HepG2 (cell line): ENCODE measurements at regions not wholly inside any gene's neighbourhood (a gene's known extent, or its start where the extent isn't known, plus 50 kb on each side); places are given as distances from the start of the nearest gene placed in this dataset.

Experiments
- ATAC-seq: fragments of 200-7000 bp; cut with Tn5 transposase; 3 replicates; pipeline ENCODE4 v1.9.1; 2020; ENCODE audit warnings: mild to moderate bottlenecking, moderate library complexity
- BruUV-seq: library from RNA; stranded (reverse); fragments of 400-500 nt; replicated peaks from 2 replicates; lab custom pipeline; 2021; lab: Mats Ljungman, UMichigan
- CTCF ChIA-PET: fragments of 300-600 bp; formaldehyde crosslinking; extraction: SDS; loops from one replicate; lab custom pipeline; 2021; ENCODE audit warnings: low total read pairs, inconsistent platforms, low intra/inter-chr PET ratio; lab: Yijun Ruan, JAX
- POLR2A ChIA-PET: fragments of 350-600 bp; sonication (Branson Sonifier 250); formaldehyde crosslinking; loops from one replicate; lab custom pipeline; 2020; ENCODE audit warnings: antibody characterized with exemption, inconsistent platforms; lab: Yijun Ruan, JAX
- DNase-seq: peaks from one replicate; pipeline ENCODE4 v3.0.0-alpha.2; 2015; ENCODE audit warnings: low spot score
- FAIRE-seq: peaks from 3 replicates; lab custom pipeline; 2011; peaks lifted over from hg19 to GRCh38; lab: Jason Lieb, UNC
- H2AFZ ChIP-seq: one replicate; pipeline ENCODE4 v1.6.1; 2011; ENCODE audit warnings: low read length, inconsistent platforms
- H3K27ac ChIP-seq: fragments of 300-600 bp; 3 replicates; pipeline ENCODE4 v1.8.0; 2011; ENCODE audit warnings: mixed run types, mild to moderate bottlenecking, mixed read lengths, low read length, inconsistent platforms; ENCODE audit not compliant: insufficient read depth; ENCODE audit errors: extremely low read length
- H3K27me3 ChIP-seq, 2 experiments: fragments of 200-600 bp in 1 of 2; 2 replicates in 1 of 2; 3 replicates in 1 of 2; pipeline versions ENCODE4 v1.6.0 to v1.8.0; 2011; ENCODE audit warnings: low read length in 2 of 2, mild to moderate bottlenecking in 2 of 2, moderate library complexity in 2 of 2, inconsistent platforms in 1 of 2; ENCODE audit not compliant: insufficient read depth in 2 of 2, control insufficient read depth in 1 of 2
- H3K36me3 ChIP-seq, 2 experiments: fragments of 200-600 bp in 1 of 2; replicated peaks in 1 of 2; 2 replicates in 1 of 2; 3 replicates in 1 of 2; pipeline versions ENCODE4 v1.5.1 to v1.8.0; 2011; ENCODE audit warnings: low read length in 2 of 2, inconsistent platforms in 1 of 2; ENCODE audit not compliant: insufficient read depth in 2 of 2, control insufficient read depth in 1 of 2
- H3K4me1 ChIP-seq: 2 replicates; pipeline ENCODE4 v1.5.1; 2012; ENCODE audit warnings: low read length, inconsistent platforms; ENCODE audit not compliant: insufficient read depth
- H3K4me2 ChIP-seq: 2 replicates; pipeline ENCODE4 v1.6.0; 2011; ENCODE audit warnings: low read depth, low read length, inconsistent platforms
- H3K4me3 ChIP-seq, 3 experiments: fragments of 200-600 bp in 1 of 3; sonication (generic), shearing (Covaris generic) in 1 of 3; replicated peaks in 1 of 3; 2 replicates each; pipeline ENCODE4 v1.5.1; 2011 to 2016; ENCODE audit warnings: low read length in 3 of 3, inconsistent platforms in 2 of 3, low read depth in 2 of 3, mild to moderate bottlenecking in 2 of 3, control low read depth in 1 of 3, mixed read lengths in 1 of 3; ENCODE audit not compliant: insufficient read depth in 1 of 3
- H3K79me2 ChIP-seq: one replicate; pipeline ENCODE4 v1.6.1; 2011; ENCODE audit warnings: low read length, inconsistent platforms; ENCODE audit not compliant: insufficient read depth
- H3K9ac ChIP-seq: 2 replicates; pipeline ENCODE4 v1.6.0; 2011; ENCODE audit warnings: mild to moderate bottlenecking, low read depth, low read length, inconsistent platforms; ENCODE audit not compliant: insufficient read depth
- H3K9me3 ChIP-seq: 2 replicates; pipeline ENCODE4 v1.5.1; 2012; ENCODE audit warnings: mild to moderate bottlenecking, low read length
- H4K20me1 ChIP-seq: 2 replicates; pipeline ENCODE4 v1.6.0; 2011; ENCODE audit warnings: inconsistent platforms, mild to moderate bottlenecking, low read length, moderate library complexity; ENCODE audit not compliant: insufficient read depth
- HHEX ChIP-seq: IDR thresholded peaks from 2 replicates; pipeline ENCODE4 v1.6.1; 2016; ENCODE audit warnings: control low read depth
- MAFF ChIP-seq: IDR thresholded peaks from 2 replicates; pipeline ENCODE4 v1.6.1; 2011; ENCODE audit warnings: low read depth, low read length, improper control_type of control experiment
- MAFK ChIP-seq, 2 experiments: IDR thresholded peaks in 1 of 2; conservative IDR thresholded peaks in 1 of 2; 2 replicates each; pipeline ENCODE4 v1.6.1; 2011; ENCODE audit warnings: improper control_type of control experiment in 2 of 2, low read length in 2 of 2
- SSRP1 ChIP-seq: IDR thresholded peaks from 2 replicates; pipeline ENCODE4 v1.6.1; 2016; ENCODE audit warnings: control low read depth
- ZFP37 ChIP-seq: sonication (generic); formaldehyde crosslinking; IDR thresholded peaks from 2 replicates; pipeline ENCODE4 v1.4.0; 2020; ENCODE audit warnings: missing genetic modification reagents, borderline replicate concordance
- WGBS: methylation state at CpG from one replicate; pipeline ENCODE4 v1.1.6; 2017; ENCODE audit warnings: low lambda C conversion rate; 5-methylcytosine and 5-hydroxymethylcytosine counted together
- in situ Hi-C: cut with HindIII; loops from 2 replicates; pipeline ENCODE4 v1.10.0; 2017; ENCODE audit warnings: low pct_unique_long_range_greater_than_20kb; ENCODE audit not compliant: extremely low pct_ligation_motif_present
- intact Hi-C: fragments of 100-400 bp; cut with micrococcal nuclease; formaldehyde crosslinking; loops from one replicate; pipeline ENCODE4 v1.10.0; 2022; ENCODE audit not compliant: unreplicated experiment

GRCh38 chr12:17802657-17803641, 287.0 kb downstream of the RERGL start:
- intact Hi-C loops, result no loop called here
- Histone ChIP-seq H4K20me1 (no peaks in the 10 kb centered on the region), H3K9ac (no peak overlapping the region), H3K4me2 (no peak overlapping the region), H3K4me3 (no peak overlapping the region), H3K79me2 (no peaks in the 10 kb centered on the region), H3K9me3 (peaks cover 51% of the 10 kb centered on the region), H2AFZ (no peak overlapping the region), H3K4me1 (no peaks in the 10 kb centered on the region), H3K27me3 (no peaks in the 10 kb centered on the region), H3K36me3 (no peaks in the 10 kb centered on the region), H3K27ac (no peak overlapping the region)
- ChIA-PET POLR2A (no interaction called here), CTCF (no interaction called here)
- 44% methylated on average over 14 of the region's 15 CpGs for whole genome bisulfite sequencing
- no peak for ATAC-seq
- peak; percentile 58 to 84; a peak in 3 of 4 replicates for TF ChIP-seq MAFK (conservative IDR thresholded peaks at IDR 0.05 in 1 of 2, IDR thresholded peaks at IDR 0.05 in 1 of 2; ENCODE audit: low read length in 2 of 2)
- peak; percentile 86 for TF ChIP-seq MAFF
- no peak for TF ChIP-seq SSRP1 (CRISPR knock-in tag)
- no peak for DNase-seq
- no peak for FAIRE-seq
- in situ Hi-C loops, result no loop called here
- BruUV-seq, result no TSS peak

DNA sequence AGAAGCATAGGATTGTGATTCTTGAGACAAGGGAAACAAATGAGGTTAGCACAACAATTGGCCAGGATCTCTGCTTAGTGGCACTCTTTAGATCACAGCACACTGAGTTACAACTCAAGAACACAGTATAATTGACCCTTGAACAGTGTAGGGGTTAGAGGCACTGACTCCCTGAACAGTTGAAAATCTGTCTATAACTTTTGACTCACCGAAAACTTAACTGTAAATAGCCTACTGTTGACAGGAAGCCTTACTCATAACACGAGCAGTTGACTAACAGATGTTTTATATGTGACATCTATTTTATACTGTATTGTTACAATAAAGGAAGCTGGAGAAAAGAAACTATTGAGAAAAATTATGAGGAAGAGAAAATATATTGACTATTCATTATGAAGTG, 296.1 kb downstream of the RERGL start:
- WGBS, result 0% methylated on average over 2 of the region's 2 CpGs
- POLR2A ChIA-PET, result no interaction called here
- H3K79me2 ChIP-seq, result no peaks in the 10 kb centered on the region
- peaks cover 56% of the 10 kb centered on the region for H3K9me3 ChIP-seq
- no peak overlapping the region for H2AFZ ChIP-seq
- intact Hi-C loops (no loop called here), in situ Hi-C loops (no loop called here)
- H3K27ac ChIP-seq, result no peak overlapping the region
- H3K4me1 ChIP-seq, result no peaks in the 10 kb centered on the region
- no peak overlapping the region for H3K4me2 ChIP-seq
- no peaks in the 10 kb centered on the region for H3K27me3 ChIP-seq
- H4K20me1 ChIP-seq, result no peaks in the 10 kb centered on the region
- H3K36me3 ChIP-seq, result no peaks in the 10 kb centered on the region
- CTCF ChIA-PET, result no interaction called here
- BruUV-seq, result no TSS peak
- ATAC-seq (no peak), DNase-seq (no peak), FAIRE-seq (no peak)
- no peak for TF ChIP-seq HHEX (CRISPR knock-in tag)
- no peak for TF ChIP-seq ZFP37 (CRISPR knock-in tag)
- H3K9ac ChIP-seq, result no peak overlapping the region
- H3K4me3 ChIP-seq, result no peak overlapping the region
